ENCODE measurements at regions not wholly inside any gene's neighbourhood (a gene's known extent, or its start where the extent isn't known, plus 50 kb on each side); places are given as distances from the start of the nearest gene placed in this dataset.

GRCh38 chr21:28828021-28828420 lies 164.7 kb downstream of the LTN1 start:
- Histone ChIP-seq H3K79me2 (ENCODE audit: control insufficient read depth, insufficient read depth, low read length) (no peaks in the 10 kb centered on the region), H3K9me1 (replicated peaks; ENCODE audit: control insufficient read depth, extremely low read depth, insufficient read depth, low read length) (no peaks in the 10 kb centered on the region), H3K4me2 (ENCODE audit: insufficient read depth, low read length) (no peak overlapping the region), H3K4me1 (ENCODE audit: control insufficient read depth, extremely low read depth, insufficient read depth, low read length) (peaks cover 8% of the 10 kb centered on the region), H3K9me3 (replicated peaks; ENCODE audit: control insufficient read depth, insufficient read depth, low read length) (no peaks in the 10 kb centered on the region), H3K4me3 (replicated peaks in 1 of 3; ENCODE audit: insufficient read depth in 1 of 3, low read depth in 1 of 3, low read length in 3 of 3) (no peak overlapping the region), H3K9ac (replicated peaks; ENCODE audit: extremely low read depth, insufficient read depth, low read length) (no peak overlapping the region), H3K27ac (ENCODE audit: insufficient read depth, low read depth, low read length) (no peak overlapping the region), H2AFZ (ENCODE audit: low read depth, low read length) (no peak overlapping the region), H3K27me3 (ENCODE audit: control insufficient read depth in 2 of 2, insufficient read depth in 2 of 2, low read length in 2 of 2) (no peaks in the 10 kb centered on the region), H3K36me3 (ENCODE audit: control insufficient read depth in 2 of 2, extremely low read depth in 1 of 2, insufficient read depth in 2 of 2, low read length in 2 of 2) (no peaks in the 10 kb centered on the region), H4K20me1 (replicated peaks; ENCODE audit: control insufficient read depth, extremely low read depth, insufficient read depth, low read length) (no peaks in the 10 kb centered on the region)
- TF ChIP-seq EZH2 (IDR thresholded peaks at IDR 0.05; ENCODE audit: borderline replicate concordance, low read depth, low read length, severe bottlenecking), result no peak
- BruUV-seq (replicated peaks), result no TSS peak
- ChIA-PET POLR2A (no interaction called here), CTCF (interaction anchor here (1.2 kb wide), 1 partner anchor 9 kb away, joined by 3 read pairs; no protein-coding TSS in a partner anchor)
- DNase-seq (ENCODE audit: low read depth, low spot score) (no peak), FAIRE-seq (no peak)
- dilution Hi-C loops (cut with MboI; ENCODE audit: extremely low pct_ligation_motif_present, low sequenced_read_pairs) (no loop called here), intact Hi-C loops (cut with micrococcal nuclease) (no loop called here)

- DNase-seq (ENCODE audit: low read depth, low spot score) (no peak), FAIRE-seq (no peak)
- no peak overlapping the region for H2AFZ ChIP-seq (ENCODE audit: low read depth, low read length)
- H3K27ac ChIP-seq (ENCODE audit: insufficient read depth, low read depth, low read length), result no peak overlapping the region
- H4K20me1 ChIP-seq (replicated peaks; ENCODE audit: control insufficient read depth, extremely low read depth, insufficient read depth, low read length), result no peaks in the 10 kb centered on the region
- no peaks in the 10 kb centered on the region for H3K9me3 ChIP-seq (replicated peaks; ENCODE audit: control insufficient read depth, insufficient read depth, low read length)
- H3K4me1 ChIP-seq (ENCODE audit: control insufficient read depth, extremely low read depth, insufficient read depth, low read length), result peaks cover 14% of the 10 kb centered on the region
- no peaks in the 10 kb centered on the region for H3K27me3 ChIP-seq (ENCODE audit: control insufficient read depth in 2 of 2, insufficient read depth in 2 of 2, low read length in 2 of 2)
- POLR2A ChIA-PET, result no interaction called here
- CTCF ChIA-PET, result interaction anchor here (1.1 kb wide), 1 partner anchor 10 kb away, joined by 3 read pairs; no protein-coding TSS in a partner anchor
- no peak overlapping the region for H3K9ac ChIP-seq (replicated peaks; ENCODE audit: extremely low read depth, insufficient read depth, low read length)
- intact Hi-C loops (cut with micrococcal nuclease) (no loop called here), dilution Hi-C loops (cut with MboI; ENCODE audit: extremely low pct_ligation_motif_present, low sequenced_read_pairs) (no loop called here)
- H3K79me2 ChIP-seq (ENCODE audit: control insufficient read depth, insufficient read depth, low read length), result no peaks in the 10 kb centered on the region
- no peaks in the 10 kb centered on the region for H3K36me3 ChIP-seq (ENCODE audit: control insufficient read depth in 2 of 2, extremely low read depth in 1 of 2, insufficient read depth in 2 of 2, low read length in 2 of 2)
- BruUV-seq (replicated peaks), result no TSS peak
- H3K4me2 ChIP-seq (ENCODE audit: insufficient read depth, low read length), result no peak overlapping the region
- H3K4me3 ChIP-seq (replicated peaks in 1 of 3; ENCODE audit: insufficient read depth in 1 of 3, low read depth in 1 of 3, low read length in 3 of 3), result no peak overlapping the region
- no peaks in the 10 kb centered on the region for H3K9me1 ChIP-seq (replicated peaks; ENCODE audit: control insufficient read depth, extremely low read depth, insufficient read depth, low read length)
- TF ChIP-seq POLR2AphosphoS5 (IDR thresholded peaks at IDR 0.05; ENCODE audit: insufficient read depth, low read depth, low read length) (no peak), GATA2 (IDR thresholded peaks at IDR 0.05; ENCODE audit: insufficient read depth, insufficient read length, low read depth, low read length) (no peak), CTCF (IDR thresholded peaks at IDR 0.05; ENCODE audit: extremely low read depth in 1 of 2, insufficient read depth in 1 of 2, low read depth in 1 of 2, low read length in 2 of 2) (no peak), EZH2 (IDR thresholded peaks at IDR 0.05; ENCODE audit: borderline replicate concordance, low read depth, low read length, severe bottlenecking) (no peak), MYC (IDR thresholded peaks at IDR 0.05; ENCODE audit: low read depth, low read length) (no peak), POLR2A (IDR thresholded peaks at IDR 0.05; ENCODE audit: low read depth, low read length) (no peak)
These were observed 165.3 kb downstream of the LTN1 start for GRCh38 chr21:28827422-28827821.
